NCI-H1694 (cell line): ENCODE measurements at regions not wholly inside any gene's neighbourhood (a gene's known extent, or its start where the extent isn't known, plus 50 kb on each side); places are given as distances from the start of the nearest gene placed in this dataset.
"Not testable (repeated sequence)": the region's sequence is repeated elsewhere in the genome, so short reads cannot be mapped to it uniquely, and the experiment has no call there.

Source experiments
- DNase-seq: peaks from one replicate; lab custom pipeline; 2025; lab: John Stamatoyannopoulos, UW

GRCh38 chr1:213417225-213417820, 366.3 kb downstream of the RPS6KC1 start:
- no peak for DNase-seq

GRCh38 chr1:213417846-213418245, 366.8 kb downstream of the RPS6KC1 start:
- no peak for DNase-seq

GRCh38 chr1:213418268-213419071, 367.4 kb downstream of the RPS6KC1 start:
- no peak for DNase-seq

GRCh38 chr1:213419401-213420030, 368.5 kb downstream of the RPS6KC1 start:
- DNase-seq: no peak

- DNase-seq: not testable (repeated sequence)
Measured at GRCh38 chr1:213421178-213421577, 370.1 kb downstream of the RPS6KC1 start.

- no peak for DNase-seq
Measured at GRCh38 chr1:213423041-213423440, 372.0 kb downstream of the RPS6KC1 start.

- DNase-seq: no peak
Measured at GRCh38 chr1:213423605-213424004, 372.6 kb downstream of the RPS6KC1 start.

- DNase-seq: no peak
Measured at GRCh38 chr1:213425376-213426030, 374.5 kb downstream of the RPS6KC1 start.

GRCh38 chr1:213429642-213430041, 378.6 kb downstream of the RPS6KC1 start:
- DNase-seq: no peak

- DNase-seq: no peak
Measured at GRCh38 chr1:213435715-213436114, 384.7 kb downstream of the RPS6KC1 start.

GRCh38 chr1:213438339-213438738, 387.3 kb downstream of the RPS6KC1 start:
- DNase-seq: no peak

- no peak for DNase-seq
Measured at GRCh38 chr1:213439703-213440102, 388.7 kb downstream of the RPS6KC1 start.

- DNase-seq: no peak
Measured at GRCh38 chr1:213440766-213441165, 389.7 kb downstream of the RPS6KC1 start.

- no peak for DNase-seq
Measured at GRCh38 chr1:213443415-213443814, 392.4 kb downstream of the RPS6KC1 start.

GRCh38 chr1:213444224-213444623, 393.2 kb downstream of the RPS6KC1 start:
- DNase-seq: no peak

GRCh38 chr1:213446496-213446895, 395.5 kb downstream of the RPS6KC1 start:
- DNase-seq: no peak

- DNase-seq: no peak
Measured at GRCh38 chr1:213448360-213448759, 397.3 kb downstream of the RPS6KC1 start.

- no peak for DNase-seq
Measured at GRCh38 chr1:213448776-213449175, 397.7 kb downstream of the RPS6KC1 start.

GRCh38 chr1:213452501-213452900, 401.5 kb downstream of the RPS6KC1 start:
- DNase-seq: no peak

GRCh38 chr1:213457186-213457585, 406.1 kb downstream of the RPS6KC1 start:
- DNase-seq: no peak

- no peak for DNase-seq
Measured at GRCh38 chr1:213457733-213458132, 406.7 kb downstream of the RPS6KC1 start.

GRCh38 chr1:213462374-213462773, 411.3 kb downstream of the RPS6KC1 start:
- DNase-seq: not testable (repeated sequence)
